Fibroblast of lung (primary cell): ENCODE measurements at regions not wholly inside any gene's neighbourhood (a gene's known extent, or its start where the extent isn't known, plus 50 kb on each side); places are given as distances from the start of the nearest gene placed in this dataset.

Source experiments
- DNase-seq, 2 donors: peaks; one replicate each; pipeline versions ENCODE4 v3.0.0 to v3.0.0-alpha.2; 2010; ENCODE audit warnings: low read depth in 2 of 2
- H2AFZ ChIP-seq: 2 replicates; pipeline ENCODE4 v1.5.1; 2012; ENCODE audit warnings: low read length, control low read depth, inconsistent platforms
- H3K27ac ChIP-seq: 2 replicates; pipeline ENCODE4 v1.5.1; 2011; ENCODE audit warnings: low read length, control low read depth; ENCODE audit not compliant: insufficient read depth
- H3K27me3 ChIP-seq: 2 replicates; pipeline ENCODE4 v1.5.1; 2011; ENCODE audit warnings: mild to moderate bottlenecking, low read length; ENCODE audit not compliant: control insufficient read depth, insufficient read depth
- H3K36me3 ChIP-seq: 2 replicates; pipeline ENCODE4 v1.5.1; 2011; ENCODE audit warnings: low read length; ENCODE audit not compliant: control insufficient read depth, insufficient read depth
- H3K4me1 ChIP-seq: 2 replicates; pipeline ENCODE4 v1.5.1; 2011; ENCODE audit warnings: low read length; ENCODE audit not compliant: control insufficient read depth, insufficient read depth; ENCODE audit errors: extremely low read depth
- H3K4me2 ChIP-seq: 2 replicates; pipeline ENCODE4 v1.5.1; 2011; ENCODE audit warnings: low read length, control low read depth; ENCODE audit not compliant: insufficient read depth; ENCODE audit errors: extremely low read depth
- H3K4me3 ChIP-seq, 4 experiments: fragments of 200-600 bp in 1 of 4; sonication (generic) in 1 of 4; replicated peaks in 1 of 4; 2 replicates each; pipeline ENCODE4 v1.5.1; 2011 to 2016; ENCODE audit warnings: low read length in 4 of 4, low read depth in 3 of 4, mild to moderate bottlenecking in 3 of 4, control low read depth in 2 of 4, inconsistent platforms in 1 of 4, mixed read lengths in 1 of 4; ENCODE audit not compliant: insufficient read depth in 1 of 4; ENCODE audit errors: control extremely low read depth in 1 of 4
- H3K79me2 ChIP-seq: 2 replicates; pipeline ENCODE4 v1.5.1; 2012; ENCODE audit warnings: mild to moderate bottlenecking, low read length, inconsistent platforms; ENCODE audit not compliant: control insufficient read depth, insufficient read depth
- H3K9ac ChIP-seq: 2 replicates; pipeline ENCODE4 v1.5.1; 2011; ENCODE audit warnings: mild to moderate bottlenecking, low read length, control low read depth; ENCODE audit not compliant: insufficient read depth
- H3K9me3 ChIP-seq: 2 replicates; pipeline ENCODE4 v1.5.1; 2012; ENCODE audit warnings: low read depth, low read length; ENCODE audit not compliant: control insufficient read depth, insufficient read depth
- H4K20me1 ChIP-seq: 2 replicates; pipeline ENCODE4 v1.5.1; 2011; ENCODE audit warnings: low read length; ENCODE audit not compliant: control insufficient read depth, insufficient read depth; ENCODE audit errors: extremely low read depth
- EZH2 ChIP-seq: IDR thresholded peaks from 2 replicates; pipeline ENCODE4 v1.5.1; 2012; ENCODE audit warnings: low read length, control low read depth, mild to moderate bottlenecking; ENCODE audit errors: missing control alignments
- TF ChIP-seq, protein P1 (sequence below), 2 donors: IDR thresholded peaks in 1 of 2; conservative IDR thresholded peaks in 1 of 2; 1 replicate in 1 of 2; 2 replicates in 1 of 2; pipeline ENCODE4 v1.5.1; 2011 to 2012; ENCODE audit warnings: low read length in 2 of 2, control low read depth in 1 of 2, inconsistent platforms in 1 of 2, low read depth in 1 of 2, mild to moderate bottlenecking in 1 of 2

DNA sequence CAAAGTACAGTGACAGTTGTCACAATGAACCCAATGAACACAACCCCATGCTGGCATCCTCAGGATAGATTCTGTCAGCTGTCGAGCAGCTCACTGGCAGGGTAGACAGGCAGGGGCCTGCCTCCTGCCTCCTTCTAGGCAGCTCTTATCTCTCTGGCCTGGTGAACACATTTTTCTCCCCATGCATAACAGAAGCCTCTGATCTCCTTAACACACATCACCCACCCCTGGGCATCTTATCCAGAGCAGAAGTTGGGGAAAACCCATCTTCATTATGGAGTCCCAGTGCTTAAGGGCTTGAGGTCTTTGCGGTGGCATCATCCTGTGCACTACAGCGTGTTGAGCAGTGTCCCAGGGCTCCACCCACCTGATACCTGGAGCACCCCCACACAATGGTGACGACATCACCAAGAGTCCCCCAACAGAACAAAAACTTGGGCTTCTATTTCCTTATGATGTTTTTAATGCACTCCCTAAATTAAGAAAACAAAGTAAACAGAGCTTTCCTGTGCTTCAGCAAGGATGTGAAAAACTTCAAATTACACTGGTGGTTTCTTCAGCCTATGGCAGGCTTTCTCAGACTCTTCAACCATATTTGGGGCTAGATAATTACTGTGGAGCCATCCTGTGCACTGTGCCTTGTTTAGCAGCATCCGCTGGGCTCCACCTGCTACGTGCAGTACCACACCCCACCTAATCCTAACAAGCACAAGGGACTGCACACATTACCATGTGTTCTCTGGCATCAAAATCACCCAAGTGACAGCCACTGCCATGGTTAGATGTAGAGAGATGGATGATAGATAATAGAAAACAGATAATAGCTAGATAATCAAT, 277.4 kb upstream of the USP9Y start:
- no peaks in the 10 kb centered on the region for H4K20me1 ChIP-seq
- no peaks in the 10 kb centered on the region for H3K27me3 ChIP-seq
- H3K4me1 ChIP-seq: no peaks in the 10 kb centered on the region
- no peak overlapping the region for H3K9ac ChIP-seq
- H3K9me3 ChIP-seq: no peaks in the 10 kb centered on the region
- TF ChIP-seq, protein P1, sequence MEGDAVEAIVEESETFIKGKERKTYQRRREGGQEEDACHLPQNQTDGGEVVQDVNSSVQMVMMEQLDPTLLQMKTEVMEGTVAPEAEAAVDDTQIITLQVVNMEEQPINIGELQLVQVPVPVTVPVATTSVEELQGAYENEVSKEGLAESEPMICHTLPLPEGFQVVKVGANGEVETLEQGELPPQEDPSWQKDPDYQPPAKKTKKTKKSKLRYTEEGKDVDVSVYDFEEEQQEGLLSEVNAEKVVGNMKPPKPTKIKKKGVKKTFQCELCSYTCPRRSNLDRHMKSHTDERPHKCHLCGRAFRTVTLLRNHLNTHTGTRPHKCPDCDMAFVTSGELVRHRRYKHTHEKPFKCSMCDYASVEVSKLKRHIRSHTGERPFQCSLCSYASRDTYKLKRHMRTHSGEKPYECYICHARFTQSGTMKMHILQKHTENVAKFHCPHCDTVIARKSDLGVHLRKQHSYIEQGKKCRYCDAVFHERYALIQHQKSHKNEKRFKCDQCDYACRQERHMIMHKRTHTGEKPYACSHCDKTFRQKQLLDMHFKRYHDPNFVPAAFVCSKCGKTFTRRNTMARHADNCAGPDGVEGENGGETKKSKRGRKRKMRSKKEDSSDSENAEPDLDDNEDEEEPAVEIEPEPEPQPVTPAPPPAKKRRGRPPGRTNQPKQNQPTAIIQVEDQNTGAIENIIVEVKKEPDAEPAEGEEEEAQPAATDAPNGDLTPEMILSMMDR (conservative IDR thresholded peaks at IDR 0.05 in 1 of 2, IDR thresholded peaks at IDR 0.05 in 1 of 2; ENCODE audit: low read depth in 1 of 2, low read length in 2 of 2): no peak
- TF ChIP-seq EZH2: no peak
- H3K79me2 ChIP-seq: no peaks in the 10 kb centered on the region
- DNase-seq: no peak
- no peak overlapping the region for H2AFZ ChIP-seq
- H3K4me2 ChIP-seq: no peak overlapping the region
- no peak overlapping the region for H3K4me3 ChIP-seq
- H3K36me3 ChIP-seq: no peaks in the 10 kb centered on the region
- no peak overlapping the region for H3K27ac ChIP-seq

DNA sequence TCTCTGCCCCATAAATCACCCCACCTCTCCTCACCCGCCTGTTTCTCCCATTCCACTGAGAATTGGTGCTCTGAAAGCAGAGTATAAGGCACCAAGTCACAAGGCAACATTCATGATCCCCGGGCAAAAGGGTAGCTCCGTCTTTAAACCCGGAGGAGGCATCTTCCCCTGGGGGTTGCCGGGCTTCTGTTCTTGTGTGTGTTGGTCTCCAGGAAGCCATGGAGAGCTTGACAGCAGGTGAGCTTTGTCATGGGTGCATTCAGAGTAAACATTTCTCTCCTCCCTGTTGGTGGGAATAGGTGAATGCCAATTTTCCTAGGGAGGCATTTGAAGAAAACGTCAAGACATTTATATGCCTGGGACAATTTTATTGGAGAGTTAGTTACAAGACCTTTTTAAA, 275.5 kb upstream of the USP9Y start:
- DNase-seq: no peak
- Histone ChIP-seq H3K27ac (no peak overlapping the region), H3K79me2 (no peaks in the 10 kb centered on the region), H3K9ac (no peak overlapping the region), H3K27me3 (no peaks in the 10 kb centered on the region), H4K20me1 (no peaks in the 10 kb centered on the region), H3K4me2 (no peak overlapping the region), H3K4me3 (no peak overlapping the region), H3K4me1 (no peaks in the 10 kb centered on the region), H3K9me3 (no peaks in the 10 kb centered on the region), H2AFZ (no peak overlapping the region), H3K36me3 (no peaks in the 10 kb centered on the region)
- no peak for TF ChIP-seq EZH2
- TF ChIP-seq, protein P1 (conservative IDR thresholded peaks at IDR 0.05 in 1 of 2, IDR thresholded peaks at IDR 0.05 in 1 of 2; ENCODE audit: low read depth in 1 of 2, low read length in 2 of 2): no peak

DNA sequence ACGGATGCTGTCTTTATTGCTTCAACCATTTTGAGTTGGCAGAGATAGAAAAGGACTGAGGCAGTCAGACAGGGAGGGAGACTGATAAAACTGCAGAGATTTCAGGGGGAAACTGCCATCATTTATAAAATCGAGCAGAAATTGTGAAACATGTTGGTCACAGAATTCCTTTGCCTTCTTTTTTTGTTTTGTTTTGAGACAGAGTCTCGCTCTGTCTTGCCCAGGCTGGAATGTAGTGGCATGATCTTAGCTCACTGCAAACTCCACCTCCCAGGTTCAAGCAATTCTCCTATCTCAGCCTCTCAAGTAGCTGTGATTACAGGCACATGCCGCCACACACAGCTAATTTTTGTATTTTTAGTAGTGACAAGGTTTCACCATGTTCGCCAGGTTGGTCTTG, 273.7 kb upstream of the USP9Y start:
- DNase-seq: no peak
- no peak overlapping the region for H3K4me3 ChIP-seq
- no peaks in the 10 kb centered on the region for H3K27me3 ChIP-seq
- H3K9ac ChIP-seq: no peak overlapping the region
- no peak for TF ChIP-seq EZH2
- TF ChIP-seq, protein P1 (conservative IDR thresholded peaks at IDR 0.05 in 1 of 2, IDR thresholded peaks at IDR 0.05 in 1 of 2; ENCODE audit: low read depth in 1 of 2, low read length in 2 of 2): no peak
- H3K4me2 ChIP-seq: no peak overlapping the region
- H4K20me1 ChIP-seq: no peaks in the 10 kb centered on the region
- no peak overlapping the region for H2AFZ ChIP-seq
- no peaks in the 10 kb centered on the region for H3K9me3 ChIP-seq
- no peaks in the 10 kb centered on the region for H3K4me1 ChIP-seq
- no peaks in the 10 kb centered on the region for H3K36me3 ChIP-seq
- no peaks in the 10 kb centered on the region for H3K79me2 ChIP-seq
- H3K27ac ChIP-seq: no peak overlapping the region
